OCI-LY1 (cell line): ENCODE measurements at regions not wholly inside any gene's neighbourhood (a gene's known extent, or its start where the extent isn't known, plus 50 kb on each side); places are given as distances from the start of the nearest gene placed in this dataset.
A peak's percentile ranks its signal among the peaks of the same experiment; 100 is the strongest.

ENCODE experiments used
- H2AFZ ChIP-seq: fragments of 200-600 bp; sonication (generic), shearing (Covaris generic); 2 replicates; pipeline ENCODE4 v1.6.0; 2014; ENCODE audit warnings: antibody characterized with exemption, mild to moderate bottlenecking, low read length
- H3F3A ChIP-seq: fragments of 200-600 bp; sonication (generic), shearing (Covaris generic); 2 replicates; pipeline ENCODE4 v1.6.0; 2014; ENCODE audit warnings: mild to moderate bottlenecking, antibody characterized with exemption, low read length, moderate library complexity; ENCODE audit not compliant: insufficient read depth
- H3K27ac ChIP-seq: fragments of 200-600 bp; sonication (generic); 2 replicates; pipeline ENCODE4 v1.5.1; 2014; ENCODE audit warnings: low read length, mixed run types, mild to moderate bottlenecking, low read depth; ENCODE audit not compliant: poor library complexity, severe bottlenecking
- H3K27me3 ChIP-seq: fragments of 200-600 bp; sonication (generic); 2 replicates; pipeline ENCODE4 v1.6.0; 2014; ENCODE audit warnings: antibody characterized with exemption, mild to moderate bottlenecking, low read length, moderate library complexity; ENCODE audit not compliant: insufficient read depth
- H3K36me3 ChIP-seq: fragments of 200-600 bp; sonication (generic); 2 replicates; pipeline ENCODE4 v1.6.1; 2014; ENCODE audit warnings: mild to moderate bottlenecking, antibody characterized with exemption, low read length, moderate library complexity, mixed read lengths; ENCODE audit not compliant: insufficient read depth
- H3K4me1 ChIP-seq: fragments of 200-600 bp; sonication (generic); 2 replicates; pipeline ENCODE4 v1.5.1; 2014; ENCODE audit warnings: mild to moderate bottlenecking, low read length, moderate library complexity; ENCODE audit not compliant: insufficient read depth, severe bottlenecking
- H3K4me2 ChIP-seq: fragments of 200-600 bp; sonication (generic), shearing (Covaris generic); 2 replicates; pipeline ENCODE4 v1.6.1; 2014; ENCODE audit warnings: low read length
- H3K4me3 ChIP-seq: fragments of 200-600 bp; sonication (generic); 2 replicates; pipeline ENCODE4 v1.5.1; 2014; ENCODE audit warnings: low read length, low read depth, mild to moderate bottlenecking, mixed read lengths; ENCODE audit not compliant: poor library complexity, severe bottlenecking
- H3K79me2 ChIP-seq: fragments of 200-600 bp; shearing (Covaris generic); 2 replicates; pipeline ENCODE4 v1.6.1; 2016; ENCODE audit warnings: mixed run types, low read length, mixed read lengths; ENCODE audit not compliant: insufficient read depth
- H3K9ac ChIP-seq: fragments of 200-600 bp; sonication (generic), shearing (Covaris generic); 2 replicates; pipeline ENCODE4 v1.6.1; 2014; ENCODE audit warnings: mild to moderate bottlenecking, low read length, mixed read lengths
- H3K9me2 ChIP-seq: fragments of 200-600 bp; sonication (generic), shearing (Covaris generic); 2 replicates; pipeline ENCODE4 v1.6.1; 2014; ENCODE audit warnings: low read depth, mild to moderate bottlenecking, low read length, mixed read lengths
- H3K9me3 ChIP-seq: fragments of 200-600 bp; shearing (Covaris generic); 2 replicates; pipeline ENCODE4 v1.6.1; 2014; ENCODE audit warnings: low read length, mixed read lengths
- H4K20me1 ChIP-seq: fragments of 200-600 bp; sonication (generic), shearing (Covaris generic); 2 replicates; pipeline ENCODE4 v1.6.0; 2016; ENCODE audit warnings: mild to moderate bottlenecking, low read length; ENCODE audit not compliant: insufficient read depth
- CTCF ChIP-seq: fragments of 200-600 bp; sonication (generic), shearing (Covaris generic); IDR thresholded peaks from 2 replicates; pipeline ENCODE4 v1.5.1; 2017; ENCODE audit warnings: mild to moderate bottlenecking, antibody characterized with exemption, low read length, moderate library complexity, mixed read lengths
- EZH2 ChIP-seq: fragments of 200-600 bp; sonication (generic), shearing (Covaris generic); IDR thresholded peaks from 2 replicates; pipeline ENCODE4 v1.8.0; 2017; ENCODE audit warnings: borderline replicate concordance, mixed run types, mild to moderate bottlenecking, antibody characterized with exemption, low read length, moderate library complexity, mixed read lengths

DNA sequence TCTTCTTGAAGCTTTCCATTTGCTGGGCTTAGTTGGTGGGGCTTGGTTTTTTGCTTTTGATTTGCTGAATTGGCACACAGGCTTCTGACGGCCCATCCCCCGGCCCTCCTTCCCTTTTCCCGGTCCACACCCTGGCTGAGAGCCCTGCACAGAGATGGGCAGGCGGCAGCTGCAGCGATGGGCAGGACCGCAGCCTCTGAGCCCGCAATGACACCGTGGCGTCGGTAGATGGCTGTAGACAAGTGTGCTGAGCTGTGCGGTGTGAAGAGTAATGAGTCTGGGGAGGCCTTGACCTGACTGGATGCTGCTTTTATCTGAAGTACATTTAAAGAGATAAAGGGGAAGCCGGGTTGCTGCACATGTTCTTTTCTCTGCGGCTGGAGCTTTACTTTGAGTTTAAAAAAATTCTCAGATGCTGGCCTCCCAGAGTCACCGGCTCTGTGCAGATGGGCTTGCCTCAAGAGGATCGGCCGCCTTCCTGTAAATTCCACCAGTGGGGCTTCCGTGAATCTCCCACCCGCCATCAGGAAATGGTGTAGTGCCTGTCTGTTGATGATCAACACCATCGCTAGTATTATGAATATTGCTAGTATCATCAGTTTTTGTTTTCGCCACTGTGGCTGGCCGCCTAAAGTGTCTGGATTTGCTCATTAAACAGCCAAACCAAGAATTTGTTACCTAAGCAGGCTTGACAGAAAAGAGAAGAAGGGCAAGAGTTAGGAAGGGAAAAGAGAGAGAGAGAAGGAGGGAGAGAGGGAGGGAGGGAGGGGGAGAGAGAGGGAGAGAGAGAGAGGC, 245.6 kb upstream of the RBFOX1 start:
- H3K36me3 ChIP-seq: no peaks in the 10 kb centered on the region
- no peaks in the 10 kb centered on the region for H3K79me2 ChIP-seq
- no peaks in the 10 kb centered on the region for H3K4me1 ChIP-seq
- no peak overlapping the region for H3K27ac ChIP-seq
- H4K20me1 ChIP-seq: no peaks in the 10 kb centered on the region
- no peak overlapping the region for H3K4me2 ChIP-seq
- H3K9me2 ChIP-seq: no peaks in the 10 kb centered on the region
- no peaks in the 10 kb centered on the region for H3F3A ChIP-seq
- TF ChIP-seq CTCF: peak; percentile 35; the same call in 1 of the 2 replicates
- no peak for TF ChIP-seq EZH2
- H3K27me3 ChIP-seq: no peaks in the 10 kb centered on the region
- H3K9me3 ChIP-seq: no peaks in the 10 kb centered on the region
- no peak overlapping the region for H3K4me3 ChIP-seq
- H2AFZ ChIP-seq: no peak overlapping the region
- H3K9ac ChIP-seq: no peak overlapping the region

DNA sequence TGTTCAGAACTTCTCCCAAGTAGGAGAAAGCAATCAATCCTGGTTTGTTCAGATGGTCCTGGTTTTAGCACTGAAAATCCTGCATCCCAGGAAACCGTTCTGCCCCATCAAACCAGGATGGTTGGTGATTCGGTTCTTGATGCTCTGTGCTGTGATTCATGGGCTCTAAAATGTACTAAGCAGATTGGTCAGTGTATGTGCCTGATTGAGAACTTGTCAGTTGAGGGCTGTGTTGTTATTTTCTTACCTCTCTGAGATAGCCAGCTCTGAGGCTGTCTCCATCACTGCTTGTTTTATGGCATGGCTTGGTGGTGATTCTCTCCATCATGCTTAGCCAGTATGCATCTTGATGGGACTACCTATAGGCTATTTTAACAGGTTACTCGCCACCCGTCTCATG, 246.9 kb upstream of the RBFOX1 start:
- Histone ChIP-seq H3K4me1 (no peaks in the 10 kb centered on the region), H2AFZ (no peak overlapping the region), H3K79me2 (no peaks in the 10 kb centered on the region), H3K9me2 (no peaks in the 10 kb centered on the region), H3K36me3 (no peaks in the 10 kb centered on the region), H3K9me3 (no peaks in the 10 kb centered on the region), H3K27ac (no peak overlapping the region), H3K9ac (no peak overlapping the region), H3F3A (no peaks in the 10 kb centered on the region), H3K4me2 (no peak overlapping the region), H4K20me1 (no peaks in the 10 kb centered on the region), H3K4me3 (no peak overlapping the region), H3K27me3 (no peaks in the 10 kb centered on the region)
- TF ChIP-seq EZH2 (no peak), CTCF (no peak)

DNA sequence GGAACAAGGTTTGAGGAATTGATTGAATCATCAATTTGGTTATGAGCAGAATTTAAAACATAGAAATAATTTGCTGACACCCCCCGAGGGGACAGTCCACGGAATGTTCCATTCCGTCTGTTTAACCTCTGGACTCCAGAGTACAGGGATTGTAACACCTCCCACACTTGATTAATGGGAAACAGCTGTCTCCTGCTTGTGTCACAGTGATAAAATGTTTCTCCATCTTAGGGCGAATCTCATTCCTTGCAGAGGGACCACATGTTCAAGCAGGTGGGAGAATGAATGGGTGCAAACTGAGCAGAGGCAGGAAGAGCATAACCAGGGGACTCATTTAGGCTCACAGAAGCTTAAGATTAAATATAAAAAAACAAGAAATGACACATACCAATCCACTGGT, 249.5 kb upstream of the RBFOX1 start:
- H3K27me3 ChIP-seq: no peaks in the 10 kb centered on the region
- no peaks in the 10 kb centered on the region for H3F3A ChIP-seq
- no peaks in the 10 kb centered on the region for H3K79me2 ChIP-seq
- H3K27ac ChIP-seq: no peak overlapping the region
- no peak overlapping the region for H3K9ac ChIP-seq
- H3K36me3 ChIP-seq: no peaks in the 10 kb centered on the region
- no peak overlapping the region for H2AFZ ChIP-seq
- no peak overlapping the region for H3K4me3 ChIP-seq
- no peaks in the 10 kb centered on the region for H3K9me2 ChIP-seq
- TF ChIP-seq CTCF: no peak
- no peak for TF ChIP-seq EZH2
- H3K4me1 ChIP-seq: no peaks in the 10 kb centered on the region
- H3K9me3 ChIP-seq: no peaks in the 10 kb centered on the region
- H3K4me2 ChIP-seq: no peak overlapping the region
- no peaks in the 10 kb centered on the region for H4K20me1 ChIP-seq
